Body of pancreas (tissue), 4 donors: ENCODE measurements at regions not wholly inside any gene's neighbourhood (a gene's known extent, or its start where the extent isn't known, plus 50 kb on each side); places are given as distances from the start of the nearest gene placed in this dataset.

Source experiments
- CTCF ChIP-seq, 7 experiments: fragments of 450-650 bp in 4 of 7; fragments of 200-600 bp in 3 of 7; sonication (generic) in 3 of 7; IDR thresholded peaks; one replicate each; pipeline ENCODE4 v1.5.1; 2016 to 2019; ENCODE audit warnings: antibody characterized with exemption in 7 of 7
- POLR2A ChIP-seq, 3 donors: fragments of 450-650 bp; IDR thresholded peaks; one replicate each; pipeline ENCODE4 v1.6.1; 2016; ENCODE audit warnings: antibody characterized with exemption in 3 of 3, mild to moderate bottlenecking in 2 of 3

GRCh38 chr2:204477358-204477950, 67.8 kb upstream of the PARD3B start:
- TF ChIP-seq CTCF (IDR thresholded peaks at IDR 0.05), result no peak
- TF ChIP-seq POLR2A (IDR thresholded peaks at IDR 0.05), result no peak
